Heart left ventricle (tissue), 13 donors: ENCODE measurements at regions not wholly inside any gene's neighbourhood (a gene's known extent, or its start where the extent isn't known, plus 50 kb on each side); places are given as distances from the start of the nearest gene placed in this dataset.

Experiments
- CTCF ChIP-seq, 12 donors: fragments of 200-600 bp; sonication (generic) in 4 of 12; IDR thresholded peaks; one replicate each; pipeline versions ENCODE4 v1.5.0 to v1.8.0; 2018 to 2022; ENCODE audit warnings: antibody characterized with exemption in 12 of 12, mild to moderate bottlenecking in 5 of 12
- POLR2A ChIP-seq, 2 donors: fragments of 450-650 bp; IDR thresholded peaks; one replicate each; pipeline ENCODE4 v1.6.1; 2017; ENCODE audit warnings: antibody characterized with exemption in 2 of 2, mild to moderate bottlenecking in 2 of 2, moderate library complexity in 2 of 2
- donor health status: ischemic (EF 13 %, LVEDD 7.1; RV severe dilation, severe dysfunction).
- donor health status: DM: no; HTN: yes; CAD: no.
- donor health status: DM: no; HTN: no; CAD: no.
- donor health status: ischemic (EF 25% LVEDD 6.9; RV normal size, moderate dysfunction).
- donor health status: ischemic (EF 25% LVEDD 5.7; RV mildly dilated, moderate dysfunction).
- donor health status: ischemic (EF 35%, LVEDD 5.7; RV mildly dilated, moderate dysfunction).
- donor health status: nonischemic (EF 11% LVEDD 7.7; RV severe dilation, severe dysfunction).
- donor health status: DM: yes; HTN: yes; CAD: no.
- donor health status: PGD.
- donor health status: ischemic (EF 29% LVEDD 5.4; RV normal size, mild dysfunction).
- donor health status: nonischemic (EF 23%, LVEDD 6.1; RV moderate dilation, normal function).

- TF ChIP-seq CTCF (IDR thresholded peaks at IDR 0.05) = no peak
- no peak for TF ChIP-seq POLR2A (IDR thresholded peaks at IDR 0.05)
These were observed 65.6 kb upstream of the SESN3 start for GRCh38 chr11:95296621-95297025.
